Inflammatory macrophage (primary cell): ENCODE measurements at regions not wholly inside any gene's neighbourhood (a gene's known extent, or its start where the extent isn't known, plus 50 kb on each side); places are given as distances from the start of the nearest gene placed in this dataset.
"Not testable (repeated sequence)": the region's sequence is repeated elsewhere in the genome, so short reads cannot be mapped to it uniquely, and the experiment has no call there.

Source experiments
- DNase-seq, 2 donors: peaks; one replicate each; pipeline ENCODE4 v3.0.0-alpha.2; 2020 to 2022

DNA sequence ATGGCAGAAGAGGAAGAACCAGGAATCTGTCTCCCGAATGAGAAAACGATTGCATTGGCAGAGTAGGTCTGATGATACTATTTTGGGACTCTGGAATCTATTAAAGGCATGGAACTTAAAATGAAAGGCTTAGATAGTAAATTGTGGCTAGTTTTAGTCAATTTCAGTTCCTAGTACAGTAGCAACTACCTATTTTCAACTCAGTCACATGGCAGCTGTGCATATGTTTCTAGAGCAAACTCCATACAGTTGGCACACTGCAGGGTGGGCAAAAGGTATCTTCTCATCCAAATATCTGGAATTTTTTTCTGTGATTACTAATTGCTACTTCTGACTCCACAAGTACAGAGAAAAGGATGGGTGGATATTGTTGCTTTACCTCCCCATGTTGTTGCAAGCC, 663.6 kb downstream of the PCDH7 start:
- DNase-seq: no peak

DNA sequence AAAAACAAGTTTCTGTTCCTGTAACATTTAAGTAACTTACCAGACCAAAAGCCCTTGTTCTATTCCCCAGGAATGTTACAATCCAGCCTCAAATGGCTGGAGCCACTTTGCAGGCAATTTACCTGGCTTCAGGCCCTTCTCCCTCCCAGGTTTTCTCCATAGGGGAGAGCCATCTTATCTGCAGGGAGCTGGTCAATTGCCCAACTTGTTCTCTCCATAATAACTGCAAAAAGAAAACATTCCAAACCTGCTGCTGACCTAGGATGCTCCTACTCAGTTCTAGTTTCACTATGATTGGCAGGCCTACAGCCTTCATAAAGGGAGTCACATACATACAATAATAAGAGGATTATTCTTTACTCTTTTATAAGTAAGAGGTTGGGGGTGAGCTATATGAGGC, 670.7 kb downstream of the PCDH7 start:
- DNase-seq: no peak

DNA sequence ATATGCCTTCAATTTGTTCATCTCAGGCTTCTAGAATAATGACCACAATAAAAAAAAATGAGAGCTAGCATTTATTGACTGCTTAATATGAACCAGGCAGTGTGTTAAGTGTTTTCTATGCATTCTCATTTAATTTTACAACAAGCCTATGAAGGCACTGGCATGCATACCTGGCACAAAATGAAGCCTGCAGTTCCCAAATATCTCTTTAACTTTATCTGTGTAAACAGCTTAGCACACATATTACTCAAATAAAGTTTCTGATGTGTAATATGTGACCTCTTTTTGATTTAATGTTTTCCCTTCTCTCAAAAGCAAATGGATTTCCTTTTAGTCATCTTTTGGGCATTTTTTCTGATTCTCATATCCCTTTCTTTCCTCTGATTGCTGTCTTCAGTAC, 671.8 kb downstream of the PCDH7 start:
- DNase-seq: no peak

DNA sequence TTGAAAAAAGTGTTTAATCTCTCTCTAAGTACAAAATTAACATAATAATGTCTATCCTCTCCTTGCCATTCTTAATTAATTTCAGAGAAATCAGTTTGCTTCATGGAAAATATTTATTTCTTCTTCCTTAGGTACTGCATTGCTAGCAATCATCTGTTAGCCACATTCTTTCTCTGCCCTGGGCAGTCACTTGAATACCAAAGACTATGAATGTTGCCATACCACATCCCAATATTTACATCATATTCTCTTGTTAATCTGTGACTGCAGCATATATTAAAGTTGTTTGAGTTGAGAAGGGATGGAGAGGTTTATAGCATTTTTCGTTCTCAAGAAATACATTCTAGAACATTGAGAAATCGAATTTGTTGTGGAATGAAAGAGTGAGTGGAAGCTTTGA, 672.8 kb downstream of the PCDH7 start:
- no peak for DNase-seq

DNA sequence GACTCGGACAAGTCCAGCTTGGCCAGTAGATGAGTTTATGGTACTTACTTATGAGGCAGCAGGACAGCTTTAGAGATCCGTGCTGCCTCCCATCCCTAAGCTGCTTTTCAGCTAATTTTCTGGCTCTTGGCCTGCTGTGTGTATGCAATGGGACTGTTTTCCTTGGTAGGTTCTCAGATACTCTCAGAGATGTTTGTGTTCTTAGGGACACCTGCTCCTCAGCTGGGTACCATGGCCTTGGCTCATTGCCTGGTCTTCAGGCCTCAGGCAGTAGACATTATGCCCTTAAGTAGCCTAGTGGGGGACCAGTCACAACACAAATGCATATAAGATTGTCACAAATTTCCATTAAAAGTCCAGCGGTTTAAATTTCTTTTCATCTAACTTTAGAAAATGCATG, 688.0 kb downstream of the PCDH7 start:
- no peak for DNase-seq

DNA sequence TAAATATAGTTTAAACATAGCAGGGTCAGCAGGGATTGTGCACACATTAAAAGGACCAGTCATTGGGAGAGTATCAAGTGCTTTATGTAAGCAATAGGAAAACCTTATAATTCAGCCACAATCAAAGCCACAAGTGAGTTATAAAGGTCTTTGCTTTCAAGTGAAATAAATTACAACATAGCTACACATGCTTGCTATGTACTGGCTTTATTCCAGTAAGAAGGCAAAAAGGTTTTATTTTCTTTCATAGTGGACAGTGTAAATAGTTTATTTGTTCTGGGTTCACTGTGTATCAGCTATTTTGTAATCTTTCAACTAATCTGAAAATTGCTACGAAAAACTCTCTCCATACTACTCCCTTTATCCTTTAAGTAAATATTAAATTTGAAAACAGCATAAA, 691.4 kb downstream of the PCDH7 start:
- DNase-seq: no peak

DNA sequence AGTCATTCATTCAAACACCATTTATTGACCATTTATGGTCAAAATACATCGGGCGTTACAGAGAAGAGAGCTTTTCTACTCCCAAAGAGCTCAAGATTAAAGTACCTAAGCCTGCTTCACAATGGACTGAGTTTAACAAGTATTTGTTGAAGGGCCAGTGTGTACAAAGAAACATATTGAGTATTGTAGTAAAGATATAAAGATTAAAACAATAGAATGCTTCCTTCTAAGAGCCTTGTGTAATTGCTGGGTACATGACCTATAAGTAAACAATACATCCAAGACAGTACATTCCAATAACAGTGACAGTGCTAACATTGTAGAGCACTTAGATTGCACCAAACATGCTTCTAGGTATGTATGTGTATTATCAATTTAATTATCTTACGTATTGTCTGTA, 695.5 kb downstream of the PCDH7 start:
- no peak for DNase-seq

DNA sequence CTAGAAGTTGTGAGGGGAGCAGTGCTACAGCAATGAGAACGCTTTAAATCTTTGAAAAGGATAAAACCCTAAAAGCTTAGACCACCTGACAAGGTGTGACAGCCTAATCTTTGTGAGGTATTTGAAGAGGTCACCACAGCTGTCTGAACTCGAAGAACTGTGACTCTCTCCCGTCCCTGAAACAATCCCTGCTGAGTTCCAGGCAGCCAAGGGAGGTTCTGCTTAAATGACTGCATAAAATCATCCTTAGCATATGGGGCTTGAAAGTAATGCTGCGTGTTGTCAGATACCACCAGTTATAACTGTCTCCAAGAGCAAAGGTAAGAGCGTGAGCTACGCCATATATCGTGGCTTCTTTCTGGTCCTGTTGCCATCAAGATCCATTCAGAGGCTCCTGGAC, 696.3 kb downstream of the PCDH7 start:
- no peak for DNase-seq

DNA sequence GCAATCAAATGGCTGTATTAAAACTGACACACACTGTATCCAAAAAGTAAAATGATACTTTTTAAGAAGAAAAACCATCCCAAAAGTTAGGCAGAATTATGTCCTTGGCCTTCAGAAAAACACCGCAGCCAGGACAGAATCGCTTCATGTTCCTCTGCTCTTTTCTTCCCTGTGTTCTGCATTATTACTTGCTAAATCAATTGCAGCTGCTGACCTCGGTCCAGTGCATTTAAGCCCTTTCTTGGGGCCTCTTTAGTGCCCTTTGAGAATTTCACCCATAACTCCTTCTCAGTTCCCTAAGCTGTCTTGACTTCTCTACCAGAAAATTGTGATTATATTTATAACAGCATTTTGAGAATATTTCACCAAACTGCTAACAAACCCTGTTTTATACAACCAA, 696.9 kb downstream of the PCDH7 start:
- no peak for DNase-seq

DNA sequence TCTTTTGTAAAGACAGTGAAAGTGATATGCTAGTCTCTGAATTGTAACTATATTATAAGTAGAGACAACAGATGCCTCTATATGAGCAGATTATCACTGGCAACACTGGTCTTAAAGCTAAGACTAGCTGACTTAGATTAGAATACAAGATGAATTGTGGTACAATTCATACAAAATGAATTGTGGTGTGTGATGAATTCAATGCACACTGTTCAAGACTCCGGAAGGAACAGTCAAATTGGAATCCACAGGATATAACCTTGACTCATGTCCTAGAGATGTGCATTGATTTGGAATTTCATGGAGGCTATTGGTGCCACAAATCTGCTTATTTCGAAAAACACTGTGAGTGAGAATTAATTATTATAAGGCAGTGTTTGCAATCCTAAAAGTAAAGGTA, 701.8 kb downstream of the PCDH7 start:
- DNase-seq: no peak

DNA sequence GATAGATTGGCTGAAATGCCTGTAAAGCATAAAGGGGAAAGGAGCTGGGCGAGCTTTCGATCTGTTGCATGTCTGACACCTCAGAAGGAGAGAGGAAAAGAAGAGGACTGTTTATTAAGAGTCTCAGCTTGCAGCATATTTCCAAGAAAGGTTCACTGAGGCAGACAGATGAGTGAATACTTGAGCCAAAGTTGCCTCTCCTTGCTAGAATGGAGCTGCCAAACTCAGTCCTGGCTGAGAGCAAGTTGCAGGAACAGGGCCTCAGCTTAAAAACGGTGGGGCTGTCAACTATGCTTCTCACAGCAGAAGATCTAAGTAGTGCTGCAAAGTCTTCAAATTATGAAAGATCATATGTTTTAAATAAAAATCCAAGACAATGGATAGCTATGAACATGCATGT, 707.5 kb downstream of the PCDH7 start:
- no peak for DNase-seq

DNA sequence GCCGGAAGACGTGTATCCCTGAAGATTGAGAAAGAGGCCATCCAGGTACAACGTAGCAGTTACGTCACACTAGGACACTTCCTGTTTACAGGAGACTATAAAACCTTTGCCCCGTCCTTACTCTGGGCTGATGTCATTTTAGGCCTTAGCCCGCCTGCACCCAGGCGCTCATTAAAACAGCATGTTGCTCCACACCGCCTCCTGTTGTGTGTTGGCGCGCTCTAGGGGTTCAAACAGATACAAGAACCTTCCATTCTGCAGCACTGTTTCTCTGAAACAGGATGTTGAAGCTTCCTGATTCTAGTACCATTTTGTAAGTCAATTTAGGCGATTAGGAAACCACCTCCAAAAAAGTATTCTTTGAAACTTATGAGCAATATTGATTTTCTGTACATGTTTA, 722.1 kb downstream of the PCDH7 start:
- DNase-seq: no peak

DNA sequence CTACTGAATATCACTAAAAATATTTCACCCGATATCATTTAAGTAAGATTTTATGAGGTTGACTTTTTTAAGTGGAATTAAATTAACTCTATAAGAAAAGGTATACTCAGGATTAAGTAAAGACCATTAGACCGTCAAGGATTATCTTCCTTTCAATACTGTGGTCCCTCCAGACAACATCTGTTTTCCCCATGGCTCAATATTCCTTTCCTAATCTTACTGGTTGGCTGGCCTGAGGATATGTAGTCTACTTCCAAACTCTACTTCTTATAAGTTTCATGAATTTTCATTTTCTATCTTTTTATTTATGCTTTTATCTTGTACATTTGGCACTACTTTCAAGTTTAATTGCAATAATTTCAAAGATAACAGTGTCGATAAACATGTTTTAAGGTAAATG, 725.4 kb downstream of the PCDH7 start:
- no peak for DNase-seq

DNA sequence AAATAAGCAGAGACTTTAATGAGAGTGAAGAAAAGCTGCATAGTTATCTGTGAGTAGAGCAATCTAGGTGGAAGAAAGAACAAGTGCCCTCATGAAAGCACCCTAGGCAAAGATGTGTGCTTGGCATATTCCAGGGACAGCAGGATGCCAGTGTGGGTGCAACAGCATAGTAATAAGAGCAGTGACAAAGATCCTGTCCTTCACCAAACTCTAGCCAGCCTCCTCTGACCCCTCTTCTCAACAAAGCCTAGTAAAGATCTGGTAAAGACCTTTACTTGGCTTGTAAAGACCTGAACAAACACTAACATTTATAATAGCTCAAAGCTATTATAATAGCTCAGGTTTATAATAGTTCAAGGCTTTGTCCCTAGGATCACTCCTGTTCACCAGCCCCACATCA, 735.4 kb downstream of the PCDH7 start:
- DNase-seq: no peak

DNA sequence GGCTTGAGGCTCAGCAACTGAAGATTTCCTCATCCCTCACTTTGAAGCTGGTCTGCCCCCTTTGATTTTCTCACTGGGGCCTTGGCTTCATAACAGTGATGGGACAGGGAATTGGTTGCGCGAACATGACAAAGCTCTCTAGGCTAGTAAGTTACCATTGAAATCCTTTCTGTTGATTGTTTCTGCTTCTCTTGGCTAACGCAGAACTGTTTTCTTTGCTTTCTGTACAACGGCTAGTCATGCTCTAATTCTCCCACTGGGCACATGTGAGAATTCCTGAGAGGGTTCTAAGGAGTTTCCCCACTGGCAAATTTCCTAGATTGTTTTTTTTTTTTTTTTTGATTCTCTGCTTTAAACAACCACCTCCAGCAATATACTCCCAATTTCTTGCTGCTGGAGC, 738.6 kb downstream of the PCDH7 start:
- DNase-seq: no peak

DNA sequence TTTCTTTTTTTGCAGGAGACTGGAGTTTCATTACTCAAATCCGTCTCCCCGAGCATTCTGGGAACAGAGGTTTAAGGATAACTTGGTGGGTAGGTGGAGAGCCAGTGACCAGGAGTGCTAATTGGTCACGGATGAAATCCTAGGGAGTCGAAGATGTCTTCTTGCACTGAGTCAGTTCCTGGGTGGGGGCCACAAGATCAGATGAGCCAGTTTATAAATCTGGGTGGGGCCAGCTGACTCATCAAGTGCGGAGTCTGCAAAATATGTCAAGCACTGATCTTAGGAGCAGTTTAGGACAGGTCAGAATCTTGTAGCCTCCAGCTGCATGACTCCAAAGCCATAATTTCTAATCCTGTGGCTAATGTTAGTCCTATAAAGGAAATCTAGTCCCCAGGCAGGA, 741.3 kb downstream of the PCDH7 start:
- DNase-seq: no peak

DNA sequence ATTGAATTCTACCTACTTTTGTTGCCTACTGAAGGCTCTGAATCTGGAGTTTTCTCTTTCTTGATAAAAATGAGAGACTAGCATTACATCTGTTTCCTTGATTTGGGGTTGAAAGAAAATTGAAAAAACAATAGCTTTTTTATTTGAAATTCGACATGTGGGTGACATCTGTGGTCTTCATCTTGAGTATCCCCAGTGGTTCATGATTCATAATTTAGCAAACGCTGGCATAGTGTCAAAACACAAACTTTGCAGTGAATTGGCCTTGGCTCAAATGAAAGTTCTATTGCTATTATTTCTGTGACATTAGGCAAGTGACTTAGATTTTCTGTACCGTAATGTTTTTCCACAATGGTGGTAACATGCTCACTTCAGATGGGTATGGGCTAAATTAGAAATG, 747.6 kb downstream of the PCDH7 start:
- DNase-seq: no peak

DNA sequence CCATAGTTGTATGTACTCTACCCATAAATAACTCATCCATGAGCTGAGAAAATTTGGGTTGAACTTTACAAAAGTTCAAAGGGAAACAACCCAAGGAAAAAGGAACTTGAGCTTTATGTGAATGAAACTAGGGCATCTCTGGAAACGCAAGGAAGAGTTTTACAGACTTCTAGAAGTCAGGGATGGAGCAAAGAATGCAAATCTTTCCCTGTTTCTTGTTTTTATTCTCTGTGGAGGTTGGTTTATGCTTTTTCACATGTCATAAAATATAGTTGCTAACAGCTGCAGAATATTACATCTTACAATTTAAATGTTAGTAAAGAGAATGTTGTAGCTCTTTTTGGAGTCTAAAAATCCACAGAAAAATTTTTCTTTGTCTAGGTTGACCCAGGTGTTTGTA, 754.1 kb downstream of the PCDH7 start:
- DNase-seq: no peak

DNA sequence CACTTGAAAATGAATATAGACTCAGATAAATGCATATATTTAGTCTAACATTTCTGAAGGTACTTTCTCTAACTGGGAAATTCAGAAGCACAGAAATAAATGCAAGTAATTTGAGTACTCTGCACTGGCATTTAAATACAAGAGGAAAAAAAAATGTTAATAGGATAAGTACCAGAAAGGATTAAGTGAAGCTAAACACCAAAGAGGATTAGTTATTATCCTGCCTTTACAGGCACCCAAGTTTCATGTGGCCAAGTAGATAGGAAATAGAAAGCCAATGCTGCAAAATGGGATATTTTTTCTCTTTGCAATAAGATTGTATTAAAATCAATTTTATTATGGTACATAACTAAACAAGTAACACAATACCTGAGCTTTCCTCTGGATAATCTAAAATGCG, 762.5 kb downstream of the PCDH7 start:
- no peak for DNase-seq

DNA sequence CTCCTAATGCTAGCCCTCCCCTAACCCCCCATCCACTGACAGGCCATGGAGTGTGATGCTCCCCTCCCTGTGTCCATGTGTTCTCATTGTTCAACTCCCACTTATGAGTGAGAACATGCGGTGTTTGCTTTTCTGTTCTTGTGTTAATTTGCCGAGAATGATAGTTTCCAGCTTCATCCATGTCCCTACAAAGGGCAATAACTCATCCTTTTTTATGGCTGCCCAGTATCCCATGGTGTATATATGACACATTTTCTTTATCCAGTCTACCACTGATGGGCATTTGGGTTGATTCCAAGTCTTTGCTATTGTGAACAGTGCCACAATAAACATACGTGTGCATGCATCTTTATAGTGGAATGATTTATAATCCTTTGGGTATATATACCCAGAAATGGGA, 779.0 kb downstream of the PCDH7 start:
- not testable (repeated sequence) for DNase-seq

DNA sequence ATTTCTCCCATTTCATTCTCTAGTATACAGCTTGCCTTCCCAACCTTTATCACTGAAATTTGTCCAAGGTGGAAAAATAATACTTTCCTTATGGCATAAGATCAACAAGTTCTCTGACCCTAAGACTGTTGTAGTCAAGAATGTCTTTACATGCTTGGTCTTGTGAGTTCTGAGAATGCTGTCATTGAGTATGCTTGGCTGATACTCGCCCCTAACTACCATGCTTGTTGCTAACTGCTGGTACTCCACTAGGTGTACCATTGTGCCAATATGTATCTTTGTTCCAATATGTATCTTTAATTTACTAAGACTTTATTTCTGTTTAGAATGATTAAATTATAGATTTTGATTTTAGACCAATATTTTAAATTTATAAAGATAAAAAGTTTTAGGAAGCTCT, 796.4 kb downstream of the PCDH7 start:
- DNase-seq: no peak

DNA sequence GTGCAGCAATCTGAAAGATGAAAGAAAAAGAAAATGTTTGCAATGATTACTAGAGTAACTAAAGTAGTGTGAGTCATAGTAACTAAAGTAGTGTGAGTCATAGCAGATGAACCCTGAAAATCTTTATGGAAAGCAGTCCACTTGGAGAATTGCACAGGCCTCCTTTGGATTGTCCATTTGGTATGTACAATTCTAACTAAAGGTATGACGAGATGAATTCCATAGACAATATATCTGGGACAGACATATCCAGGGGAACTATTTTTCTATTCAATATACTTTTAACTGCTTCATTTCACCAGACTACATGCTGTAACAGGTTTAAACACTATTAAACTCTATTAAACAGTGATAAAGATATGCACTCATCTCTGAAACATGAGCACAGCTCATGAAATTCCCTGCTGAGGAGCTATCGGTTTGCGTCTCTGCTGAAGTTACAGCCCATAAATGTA, 798.7 kb downstream of the PCDH7 start:
- DNase-seq: no peak

DNA sequence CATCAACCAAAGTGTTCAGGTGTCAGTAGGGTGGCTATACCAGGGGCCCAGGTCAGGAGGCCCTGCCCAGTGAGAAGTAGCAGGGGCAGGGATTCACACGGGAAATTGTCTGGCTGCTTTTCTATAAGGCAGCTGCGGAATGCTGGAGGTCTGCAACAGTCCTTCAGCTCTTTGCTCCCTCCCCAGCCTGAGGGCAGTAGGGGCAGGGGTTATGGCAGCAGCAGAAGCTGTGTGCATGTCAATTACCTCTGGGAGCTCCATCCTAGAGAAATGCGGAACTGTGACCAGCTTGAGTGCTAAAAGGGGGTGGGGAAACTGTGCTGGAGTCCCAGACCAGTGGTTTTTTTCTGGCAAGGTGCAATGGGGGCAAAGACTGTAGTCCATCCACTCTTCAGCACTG, 810.4 kb downstream of the PCDH7 start:
- no peak for DNase-seq

DNA sequence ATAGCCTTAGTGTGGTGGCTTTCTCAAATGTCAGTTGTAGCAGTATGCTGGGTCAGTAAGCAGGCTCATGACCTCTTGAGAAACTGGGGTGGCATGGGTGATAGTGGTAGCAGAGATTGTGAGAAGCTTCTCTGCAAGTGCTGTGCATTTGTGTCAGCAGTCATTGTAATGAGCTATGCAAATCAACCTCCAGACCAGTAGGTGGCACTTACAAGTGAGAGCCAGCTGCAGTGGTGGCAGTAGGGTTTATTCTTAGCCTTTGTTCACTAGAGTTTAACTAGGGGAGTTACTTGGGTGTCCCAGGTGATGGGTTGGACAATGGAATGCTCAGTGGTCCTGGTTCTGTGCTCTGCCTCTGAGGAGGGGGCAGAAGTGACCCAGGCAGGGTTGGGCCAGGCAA, 818.7 kb downstream of the PCDH7 start:
- no peak for DNase-seq

DNA sequence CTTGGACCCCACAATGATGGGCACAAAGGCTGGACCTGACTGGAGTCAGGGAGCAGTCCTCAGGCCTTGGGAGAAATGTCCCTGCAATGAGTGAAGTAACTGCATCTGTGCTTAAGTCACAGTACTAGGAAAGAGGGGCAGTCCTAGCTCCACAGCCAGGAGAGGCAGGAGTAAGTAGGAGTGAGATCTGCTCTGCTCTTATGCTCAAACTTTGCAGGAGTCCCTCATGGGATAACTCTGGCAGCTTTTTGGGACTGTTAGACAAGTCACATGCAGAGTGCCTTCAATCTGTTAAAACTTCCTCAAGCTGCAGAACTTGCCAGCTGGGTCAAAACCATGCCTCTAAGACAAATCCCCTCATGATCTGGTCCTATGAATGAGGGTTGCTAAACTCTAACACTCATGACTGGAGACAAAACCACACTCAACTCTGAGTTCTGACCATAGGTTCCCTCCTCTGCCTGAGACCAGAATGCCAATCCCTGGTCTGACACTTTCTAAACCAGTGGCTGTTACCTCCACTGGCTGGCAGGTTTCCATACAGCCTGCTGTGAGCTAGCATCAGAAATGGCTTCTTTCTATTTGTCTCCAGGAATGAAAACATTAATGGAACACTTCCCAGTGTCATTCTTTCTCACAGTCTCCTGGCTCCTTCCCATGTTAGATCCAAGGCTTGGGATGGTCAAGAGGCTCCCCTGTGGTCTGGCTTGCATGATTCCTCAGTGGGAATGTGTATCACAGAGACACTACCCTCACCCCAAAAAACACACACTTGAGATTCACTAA, 819.3 kb downstream of the PCDH7 start:
- no peak for DNase-seq
